ENCODE measurements at regions not wholly inside any gene's neighbourhood (a gene's known extent, or its start where the extent isn't known, plus 50 kb on each side); places are given as distances from the start of the nearest gene placed in this dataset.

GRCh38 chr12:75578546-75578945 is 67.1 kb upstream of the KRR1 start:
- no peaks in the 10 kb centered on the region for H3K27me3 ChIP-seq (replicated peaks)
- TF ChIP-seq CTCF (IDR thresholded peaks at IDR 0.05; ENCODE audit: low read depth, low read length, missing control alignments) = no peak
- in situ Hi-C loops (cut with HindIII; ENCODE audit: low pct_ligation_motif_present, low sequenced_read_pairs) = no loop called here
- no peak overlapping the region for H3K4me3 ChIP-seq (ENCODE audit: low read depth, low read length)
- no peak for DNase-seq
- no peaks in the 10 kb centered on the region for H3K36me3 ChIP-seq (replicated peaks)
- no peak overlapping the region for H3K27ac ChIP-seq

GRCh38 chr12:75577812-75578211 is 66.4 kb upstream of the KRR1 start:
- in situ Hi-C loops (cut with HindIII; ENCODE audit: low pct_ligation_motif_present, low sequenced_read_pairs) = no loop called here
- no peaks in the 10 kb centered on the region for H3K36me3 ChIP-seq (replicated peaks)
- TF ChIP-seq CTCF (IDR thresholded peaks at IDR 0.05; ENCODE audit: low read depth, low read length, missing control alignments) = no peak
- H3K27me3 ChIP-seq (replicated peaks) = no peaks in the 10 kb centered on the region
- DNase-seq = no peak
- no peak overlapping the region for H3K27ac ChIP-seq
- H3K4me3 ChIP-seq (ENCODE audit: low read depth, low read length) = no peak overlapping the region

GRCh38 chr12:75571656-75572205 is 60.3 kb upstream of the KRR1 start:
- Histone ChIP-seq H3K27me3 (replicated peaks) (no peaks in the 10 kb centered on the region), H3K36me3 (replicated peaks) (no peaks in the 10 kb centered on the region), H3K4me3 (ENCODE audit: low read depth, low read length) (no peak overlapping the region), H3K27ac (no peak overlapping the region)
- no peak for TF ChIP-seq CTCF (IDR thresholded peaks at IDR 0.05; ENCODE audit: low read depth, low read length, missing control alignments)
- DNase-seq = no peak
- in situ Hi-C loops (cut with HindIII; ENCODE audit: low pct_ligation_motif_present, low sequenced_read_pairs) = no loop called here

- H3K27me3 ChIP-seq (replicated peaks) = no peaks in the 10 kb centered on the region
- DNase-seq = no peak
- no peak overlapping the region for H3K27ac ChIP-seq
- H3K36me3 ChIP-seq (replicated peaks) = no peaks in the 10 kb centered on the region
- no peak overlapping the region for H3K4me3 ChIP-seq (ENCODE audit: low read depth, low read length)
- no peak for TF ChIP-seq CTCF (IDR thresholded peaks at IDR 0.05; ENCODE audit: low read depth, low read length, missing control alignments)
- in situ Hi-C loops (cut with HindIII; ENCODE audit: low pct_ligation_motif_present, low sequenced_read_pairs) = no loop called here
Observed at GRCh38 chr12:75571204-75571603, 59.8 kb upstream of the KRR1 start.

- no peak for DNase-seq
- no peak overlapping the region for H3K4me3 ChIP-seq (ENCODE audit: low read depth, low read length)
- H3K27me3 ChIP-seq (replicated peaks) = no peaks in the 10 kb centered on the region
- no peak for TF ChIP-seq CTCF (IDR thresholded peaks at IDR 0.05; ENCODE audit: low read depth, low read length, missing control alignments)
- no peak overlapping the region for H3K27ac ChIP-seq
- no peaks in the 10 kb centered on the region for H3K36me3 ChIP-seq (replicated peaks)
- in situ Hi-C loops (cut with HindIII; ENCODE audit: low pct_ligation_motif_present, low sequenced_read_pairs) = no loop called here
Observed at GRCh38 chr12:75568801-75569200, 57.4 kb upstream of the KRR1 start.

GRCh38 chr12:75568393-75568792 is 57.0 kb upstream of the KRR1 start:
- TF ChIP-seq CTCF (IDR thresholded peaks at IDR 0.05; ENCODE audit: low read depth, low read length, missing control alignments) = no peak
- no peaks in the 10 kb centered on the region for H3K36me3 ChIP-seq (replicated peaks)
- in situ Hi-C loops (cut with HindIII; ENCODE audit: low pct_ligation_motif_present, low sequenced_read_pairs) = no loop called here

More at GRCh38 chr12:75568393-75568792, 57.0 kb upstream of the KRR1 start:
- Histone ChIP-seq H3K27ac (no peak overlapping the region), H3K4me3 (ENCODE audit: low read depth, low read length) (no peak overlapping the region), H3K27me3 (replicated peaks) (no peaks in the 10 kb centered on the region)
- no peak for DNase-seq
